Thoracic aorta (tissue), 2 donors: ENCODE measurements at regions not wholly inside any gene's neighbourhood (a gene's known extent, or its start where the extent isn't known, plus 50 kb on each side); places are given as distances from the start of the nearest gene placed in this dataset.

ENCODE experiments used
- ATAC-seq: fragments of 150-250 bp; one replicate; pipeline ENCODE4 v1.8.0; 2017; ENCODE audit warnings: low read depth; ENCODE audit not compliant: insufficient number of reproducible peaks, low FRiP score
- DNase-seq: peaks from one replicate; pipeline ENCODE4 v3.0.0-alpha.2; 2020; ENCODE audit warnings: low spot score
- H3K27ac ChIP-seq, 2 donors: fragments of 200-600 bp; sonication (generic); 1 replicate in 1 of 2; 2 replicates in 1 of 2; pipeline ENCODE4 v1.5.1; 2016; ENCODE audit warnings: mild to moderate bottlenecking in 2 of 2, moderate library complexity in 2 of 2
- H3K27me3 ChIP-seq: fragments of 200-600 bp; sonication (generic); replicated peaks from 2 replicates; pipeline ENCODE4 v1.6.0; 2016; ENCODE audit warnings: mild to moderate bottlenecking; ENCODE audit not compliant: insufficient read depth
- H3K36me3 ChIP-seq: fragments of 200-600 bp; sonication (generic); one replicate; pipeline ENCODE4 v1.5.1; 2016
- H3K4me1 ChIP-seq, 2 donors: fragments of 200-600 bp; sonication (generic); 1 replicate in 1 of 2; 2 replicates in 1 of 2; pipeline versions ENCODE4 v1.5.1 to v1.6.0; 2016; ENCODE audit warnings: low read depth in 2 of 2, mild to moderate bottlenecking in 1 of 2; ENCODE audit not compliant: control insufficient read depth in 1 of 2
- H3K4me3 ChIP-seq: fragments of 200-600 bp; sonication (generic); 2 replicates; pipeline ENCODE4 v1.5.1; 2016; ENCODE audit warnings: mild to moderate bottlenecking
- H3K9me3 ChIP-seq: fragments of 200-600 bp; sonication (generic); 2 replicates; pipeline ENCODE4 v1.5.1; 2016
- TF ChIP-seq, protein P1 (sequence below): fragments of 200-600 bp; sonication (generic); IDR thresholded peaks from one replicate; pipeline ENCODE4 v1.5.1; 2019; ENCODE audit warnings: antibody characterized with exemption

DNA sequence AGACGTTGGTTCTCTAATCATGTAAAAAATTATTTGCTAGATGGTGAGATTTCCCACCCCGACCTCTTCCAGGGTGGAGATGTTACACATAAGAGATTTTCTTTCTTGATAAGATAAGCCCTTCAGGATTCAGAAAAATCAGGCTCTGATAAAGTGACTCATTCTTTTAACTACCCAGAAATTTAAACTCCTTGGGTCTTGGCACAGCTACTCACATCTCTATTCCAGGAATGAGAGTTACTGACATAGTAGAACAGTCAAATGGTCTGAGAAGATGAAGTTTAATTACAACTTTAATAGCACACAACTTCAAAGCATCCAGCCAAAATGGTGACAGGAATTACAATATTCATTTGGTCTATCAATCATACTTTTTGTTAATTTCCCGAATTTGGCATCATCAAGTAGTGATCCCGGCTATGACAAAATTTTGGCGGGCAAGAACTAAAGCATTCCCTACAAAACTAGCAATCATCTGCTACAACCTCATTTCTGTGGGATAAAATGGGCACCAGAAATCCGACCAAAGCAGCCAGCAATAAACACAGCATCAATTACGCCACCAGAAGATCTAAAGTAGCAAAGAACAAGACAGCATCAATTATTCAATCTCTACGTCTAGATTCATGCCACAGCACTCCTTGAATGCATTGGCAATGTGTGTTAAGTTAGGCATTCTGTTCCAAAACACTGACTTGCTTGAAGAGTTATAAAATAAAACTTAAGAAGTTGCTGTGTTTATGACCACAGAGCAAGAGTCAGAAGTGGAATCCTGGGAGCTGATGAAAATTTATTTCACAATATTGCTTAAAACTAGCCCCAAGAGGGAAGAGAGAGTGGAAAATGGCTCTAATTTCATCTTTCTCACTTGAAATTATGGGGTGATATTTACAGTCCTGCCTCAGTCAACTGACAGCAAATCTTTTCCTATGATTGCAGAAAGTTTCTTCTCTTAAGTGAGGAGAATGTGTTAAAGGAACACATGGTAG, 565.7 kb upstream of the ANKRD30A start:
- TF ChIP-seq, protein P1, sequence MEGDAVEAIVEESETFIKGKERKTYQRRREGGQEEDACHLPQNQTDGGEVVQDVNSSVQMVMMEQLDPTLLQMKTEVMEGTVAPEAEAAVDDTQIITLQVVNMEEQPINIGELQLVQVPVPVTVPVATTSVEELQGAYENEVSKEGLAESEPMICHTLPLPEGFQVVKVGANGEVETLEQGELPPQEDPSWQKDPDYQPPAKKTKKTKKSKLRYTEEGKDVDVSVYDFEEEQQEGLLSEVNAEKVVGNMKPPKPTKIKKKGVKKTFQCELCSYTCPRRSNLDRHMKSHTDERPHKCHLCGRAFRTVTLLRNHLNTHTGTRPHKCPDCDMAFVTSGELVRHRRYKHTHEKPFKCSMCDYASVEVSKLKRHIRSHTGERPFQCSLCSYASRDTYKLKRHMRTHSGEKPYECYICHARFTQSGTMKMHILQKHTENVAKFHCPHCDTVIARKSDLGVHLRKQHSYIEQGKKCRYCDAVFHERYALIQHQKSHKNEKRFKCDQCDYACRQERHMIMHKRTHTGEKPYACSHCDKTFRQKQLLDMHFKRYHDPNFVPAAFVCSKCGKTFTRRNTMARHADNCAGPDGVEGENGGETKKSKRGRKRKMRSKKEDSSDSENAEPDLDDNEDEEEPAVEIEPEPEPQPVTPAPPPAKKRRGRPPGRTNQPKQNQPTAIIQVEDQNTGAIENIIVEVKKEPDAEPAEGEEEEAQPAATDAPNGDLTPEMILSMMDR = no peak
- H3K9me3 ChIP-seq = no peaks in the 10 kb centered on the region
- no peaks in the 10 kb centered on the region for H3K4me1 ChIP-seq
- no peak for DNase-seq
- ATAC-seq = no peak
- H3K36me3 ChIP-seq = no peaks in the 10 kb centered on the region
- H3K4me3 ChIP-seq = no peak overlapping the region
- no peak overlapping the region for H3K27ac ChIP-seq
- H3K27me3 ChIP-seq = no peaks in the 10 kb centered on the region

DNA sequence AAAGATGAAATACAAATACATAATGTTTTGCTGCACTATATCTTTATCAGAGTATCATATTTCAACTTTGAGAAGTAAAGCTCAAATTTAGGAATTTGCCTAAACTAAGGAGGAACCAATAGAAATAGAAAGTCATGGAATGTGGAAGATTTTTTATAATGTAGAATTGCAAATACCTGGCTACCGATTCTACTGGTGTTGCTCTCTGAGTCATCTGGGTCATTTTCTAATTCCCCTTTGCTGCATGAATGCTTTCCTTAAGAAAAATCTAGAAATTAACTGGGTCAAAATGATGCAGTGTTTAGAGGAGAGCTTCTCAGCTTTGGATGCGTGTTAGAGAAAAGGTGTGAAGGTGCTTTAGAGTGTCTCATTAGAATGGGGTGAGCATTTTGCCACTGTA, 568.9 kb upstream of the ANKRD30A start:
- Histone ChIP-seq H3K4me3 (no peak overlapping the region), H3K27ac (no peak overlapping the region), H3K27me3 (no peaks in the 10 kb centered on the region), H3K36me3 (no peaks in the 10 kb centered on the region), H3K4me1 (no peaks in the 10 kb centered on the region), H3K9me3 (no peaks in the 10 kb centered on the region)
- DNase-seq (no peak), ATAC-seq (no peak)
- TF ChIP-seq, protein P1 = no peak

DNA sequence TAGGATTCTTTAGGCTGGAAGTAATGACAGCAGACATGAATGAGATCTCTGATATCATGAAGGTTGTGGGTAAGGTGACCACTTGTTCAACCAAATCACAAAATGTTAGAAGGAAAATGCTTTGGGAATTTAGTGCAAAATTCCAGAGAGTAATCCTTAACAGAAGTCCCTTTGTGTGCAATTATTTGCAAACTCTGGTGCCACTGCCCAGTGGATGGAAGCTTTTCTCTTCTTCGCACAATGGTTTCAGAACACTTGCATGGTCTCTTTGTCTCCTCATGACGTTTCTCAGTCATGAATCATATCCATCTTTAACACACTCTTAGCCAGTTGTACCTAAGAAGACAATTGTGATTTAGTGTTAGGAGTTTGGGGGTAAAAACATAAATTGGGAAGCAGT, 570.4 kb upstream of the ANKRD30A start:
- H3K36me3 ChIP-seq = no peaks in the 10 kb centered on the region
- no peaks in the 10 kb centered on the region for H3K4me1 ChIP-seq
- DNase-seq = no peak
- TF ChIP-seq, protein P1 = no peak
- no peak for ATAC-seq
- H3K27me3 ChIP-seq = no peaks in the 10 kb centered on the region
- no peak overlapping the region for H3K4me3 ChIP-seq
- H3K9me3 ChIP-seq = no peaks in the 10 kb centered on the region
- no peak overlapping the region for H3K27ac ChIP-seq

DNA sequence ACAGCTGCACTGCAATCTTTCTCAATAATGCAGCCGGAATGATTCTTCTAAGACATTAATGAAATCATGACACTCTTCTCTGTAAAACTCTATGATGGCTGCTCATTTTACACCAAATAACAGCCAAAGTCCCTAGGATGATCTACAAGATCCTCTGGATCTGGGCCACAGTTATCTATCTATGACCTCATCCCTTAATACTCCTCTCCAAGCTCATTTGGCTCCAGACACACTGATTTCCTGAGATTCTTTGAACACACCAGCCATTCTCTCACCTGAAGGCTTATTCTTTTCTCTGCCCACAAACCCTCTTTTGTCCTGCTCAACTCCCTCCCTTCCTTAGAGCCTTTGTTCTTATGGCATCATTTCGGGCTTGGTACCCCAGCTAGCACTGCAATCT, 577.4 kb upstream of the ANKRD30A start:
- no peaks in the 10 kb centered on the region for H3K27me3 ChIP-seq
- ATAC-seq = no peak

DNA sequence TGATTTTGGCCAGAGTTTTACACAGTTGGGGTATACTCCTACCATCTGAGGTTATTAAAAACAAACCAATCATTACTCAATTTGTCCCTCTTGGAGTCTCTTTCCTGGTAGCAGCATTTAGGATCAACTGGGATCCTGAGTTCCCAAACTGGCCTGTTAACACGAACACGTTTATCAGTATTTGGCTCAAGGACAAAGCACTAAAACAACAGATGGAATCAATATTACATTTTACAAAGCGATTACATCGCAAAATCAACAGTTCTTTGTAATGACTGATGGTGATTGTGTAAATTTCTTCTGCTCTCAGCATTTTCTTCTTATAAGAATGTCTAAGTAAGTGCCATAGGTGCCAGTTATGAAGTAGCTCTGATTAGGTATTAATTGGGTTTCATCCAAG, 582.9 kb upstream of the ANKRD30A start:
- ATAC-seq (no peak), DNase-seq (no peak)
- TF ChIP-seq, protein P1 = no peak
- no peaks in the 10 kb centered on the region for H3K9me3 ChIP-seq
- no peak overlapping the region for H3K27ac ChIP-seq
- H3K27me3 ChIP-seq = no peaks in the 10 kb centered on the region
- H3K4me3 ChIP-seq = no peak overlapping the region
- no peaks in the 10 kb centered on the region for H3K36me3 ChIP-seq
- H3K4me1 ChIP-seq = no peaks in the 10 kb centered on the region

More for the DNA sequence above, 577.4 kb upstream of the ANKRD30A start:
- Histone ChIP-seq H3K4me3 (no peak overlapping the region), H3K4me1 (no peaks in the 10 kb centered on the region), H3K9me3 (no peaks in the 10 kb centered on the region), H3K36me3 (no peaks in the 10 kb centered on the region), H3K27ac (no peak overlapping the region)
- no peak for DNase-seq
- TF ChIP-seq, protein P1 = no peak
